Muscle of arm (tissue), 1 donor: ENCODE measurements at regions not wholly inside any gene's neighbourhood (a gene's known extent, or its start where the extent isn't known, plus 50 kb on each side); places are given as distances from the start of the nearest gene placed in this dataset.
A peak's percentile ranks its signal among the peaks of the same experiment; 100 is the strongest.

Experiments
- DNase-seq: peaks from one replicate; pipeline ENCODE4 v3.0.0-alpha.2; 2013

DNA sequence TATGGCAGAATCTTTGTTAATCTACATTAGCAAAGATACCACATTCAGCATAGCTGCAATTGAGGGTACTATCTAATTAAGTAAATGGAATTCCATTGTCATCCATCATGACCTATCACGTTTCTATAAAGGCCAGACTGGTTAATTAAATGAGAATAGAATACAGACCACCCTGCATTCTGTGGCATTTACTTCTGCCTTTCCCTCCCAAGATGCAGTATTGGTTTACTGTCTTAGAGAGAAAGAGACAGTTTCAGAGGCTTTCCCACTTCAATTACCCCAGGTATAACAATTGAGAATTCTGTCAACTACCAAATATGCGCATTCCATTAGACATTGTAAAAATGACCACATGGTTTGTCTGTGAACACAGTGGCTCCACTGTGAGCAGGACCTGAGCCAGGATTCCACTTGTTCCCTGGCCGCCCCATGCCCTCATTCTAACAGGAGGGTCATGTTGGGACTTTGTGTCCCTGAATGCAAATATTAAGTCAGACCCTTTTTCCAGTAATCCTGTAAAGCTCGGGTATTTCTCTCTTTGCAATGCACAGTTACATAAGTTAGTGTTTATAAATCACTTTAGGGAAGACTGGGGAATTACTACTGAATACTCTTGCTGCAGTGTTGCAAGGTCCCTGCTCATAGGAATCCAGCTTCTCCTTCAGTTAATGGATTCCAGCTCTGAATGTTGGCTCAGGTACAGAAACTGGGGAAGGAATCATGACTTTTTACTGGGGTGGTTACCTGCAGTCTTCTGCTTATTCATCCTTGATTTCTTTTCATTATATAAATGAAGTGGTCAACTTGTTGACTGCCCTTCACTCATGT lies 261.0 kb downstream of the PDGFC start:
- DNase-seq = no peak

DNA sequence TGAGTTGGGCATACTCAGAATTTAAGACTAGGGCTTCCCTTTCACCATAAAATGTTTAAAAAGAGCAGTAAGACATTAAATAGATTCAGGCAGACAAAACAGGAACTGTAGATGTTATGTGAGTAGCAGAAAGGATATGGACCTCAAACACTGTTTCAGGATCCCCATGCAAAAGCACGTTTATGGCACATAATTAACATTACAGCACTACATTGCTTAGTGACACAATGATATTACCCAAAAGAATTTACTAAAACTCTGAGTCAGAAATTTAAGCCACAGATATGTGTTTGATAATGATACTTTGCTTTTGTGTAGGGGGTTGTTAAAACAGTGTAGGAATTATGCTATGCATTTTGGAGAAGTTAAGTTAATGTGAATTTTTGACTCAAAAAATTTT lies 266.3 kb downstream of the PDGFC start:
- no peak for DNase-seq

DNA sequence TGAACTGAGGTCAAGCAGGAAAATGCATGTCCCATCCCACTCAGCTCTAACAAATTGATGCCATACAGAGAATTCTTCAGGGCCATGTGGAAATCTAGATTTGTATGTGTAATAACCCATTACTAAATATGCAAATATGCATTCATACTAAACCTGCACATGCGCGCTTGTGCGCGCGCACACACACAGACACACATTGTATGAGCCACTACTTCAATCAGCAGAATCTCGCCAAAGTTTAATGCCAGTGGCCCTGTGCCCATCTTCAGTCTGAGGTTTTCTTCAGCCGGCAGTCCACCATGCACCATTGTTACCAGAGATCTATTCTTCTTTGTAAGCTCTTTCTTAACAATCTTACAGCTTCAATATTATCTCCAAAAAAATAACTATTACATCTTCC lies 276.4 kb downstream of the PDGFC start:
- no peak for DNase-seq

- DNase-seq = no peak
These were observed 277.2 kb downstream of the PDGFC start for GRCh38 chr4:156694413-156694812.

GRCh38 chr4:156693557-156693956 lies 278.0 kb downstream of the PDGFC start:
- no peak for DNase-seq

DNA sequence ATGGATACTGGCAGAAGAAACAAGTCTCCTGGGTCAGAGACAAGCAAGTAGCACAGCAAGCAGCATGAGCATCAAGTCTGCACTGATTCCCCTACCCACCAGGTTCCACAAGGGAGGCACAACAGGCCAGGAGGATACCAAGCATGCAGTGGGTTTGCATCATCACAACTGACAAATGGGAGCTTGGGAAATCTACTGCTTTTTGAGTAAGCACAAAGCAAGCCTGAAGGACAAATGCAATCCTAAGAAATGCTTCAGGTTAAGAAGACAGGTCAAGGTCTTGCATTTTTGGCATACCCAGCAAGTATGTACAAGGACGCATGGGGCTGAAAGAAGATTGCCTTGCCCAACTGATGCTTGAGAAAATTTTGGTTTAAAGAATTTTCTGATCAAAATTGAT lies 279.6 kb downstream of the PDGFC start:
- DNase-seq = no peak

GRCh38 chr4:156690572-156690971 lies 281.0 kb downstream of the PDGFC start:
- no peak for DNase-seq

DNA sequence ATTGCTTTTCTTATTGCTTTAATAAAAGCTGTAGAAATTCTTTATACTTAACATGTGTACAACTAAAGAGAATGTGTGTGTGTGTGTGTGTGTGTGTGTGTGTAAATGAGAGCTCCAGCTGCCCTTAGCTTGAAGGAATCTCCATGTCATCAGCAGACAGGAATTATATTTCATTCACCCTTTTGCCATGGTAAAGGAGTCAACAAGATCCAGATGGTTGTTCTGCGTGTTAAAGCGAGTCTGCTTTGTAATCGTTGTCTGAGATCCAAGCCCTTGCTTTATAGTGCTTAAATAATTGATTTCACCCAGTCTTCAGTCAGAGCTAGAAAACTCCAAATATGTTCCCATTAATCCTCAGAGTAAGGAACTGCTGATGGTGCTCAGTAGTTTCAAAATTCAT lies 285.5 kb downstream of the PDGFC start:
- peak; percentile 59 for DNase-seq

GRCh38 chr4:156685308-156685707 lies 286.3 kb downstream of the PDGFC start:
- DNase-seq = no peak

DNA sequence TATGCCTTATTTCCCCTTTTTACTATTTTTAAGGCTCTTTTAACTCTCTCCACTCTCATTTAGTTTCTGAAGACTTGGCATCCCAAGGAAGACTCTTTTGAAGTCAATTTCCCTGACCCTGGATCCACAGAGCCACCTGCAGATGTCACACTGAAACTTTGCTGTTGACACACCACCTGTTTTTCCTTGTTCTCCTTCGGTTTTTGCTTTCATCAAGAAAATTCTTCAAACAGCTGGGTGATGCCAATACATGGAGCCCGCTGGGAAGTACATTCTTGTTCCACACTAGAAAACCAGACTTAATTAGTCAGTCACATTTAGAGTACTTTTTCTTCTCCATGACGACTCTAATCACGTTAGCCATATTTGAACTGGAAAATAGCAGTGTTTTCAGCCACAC lies 293.9 kb downstream of the PDGFC start:
- no peak for DNase-seq

GRCh38 chr4:156677131-156677531 lies 294.5 kb downstream of the PDGFC start:
- no peak for DNase-seq

DNA sequence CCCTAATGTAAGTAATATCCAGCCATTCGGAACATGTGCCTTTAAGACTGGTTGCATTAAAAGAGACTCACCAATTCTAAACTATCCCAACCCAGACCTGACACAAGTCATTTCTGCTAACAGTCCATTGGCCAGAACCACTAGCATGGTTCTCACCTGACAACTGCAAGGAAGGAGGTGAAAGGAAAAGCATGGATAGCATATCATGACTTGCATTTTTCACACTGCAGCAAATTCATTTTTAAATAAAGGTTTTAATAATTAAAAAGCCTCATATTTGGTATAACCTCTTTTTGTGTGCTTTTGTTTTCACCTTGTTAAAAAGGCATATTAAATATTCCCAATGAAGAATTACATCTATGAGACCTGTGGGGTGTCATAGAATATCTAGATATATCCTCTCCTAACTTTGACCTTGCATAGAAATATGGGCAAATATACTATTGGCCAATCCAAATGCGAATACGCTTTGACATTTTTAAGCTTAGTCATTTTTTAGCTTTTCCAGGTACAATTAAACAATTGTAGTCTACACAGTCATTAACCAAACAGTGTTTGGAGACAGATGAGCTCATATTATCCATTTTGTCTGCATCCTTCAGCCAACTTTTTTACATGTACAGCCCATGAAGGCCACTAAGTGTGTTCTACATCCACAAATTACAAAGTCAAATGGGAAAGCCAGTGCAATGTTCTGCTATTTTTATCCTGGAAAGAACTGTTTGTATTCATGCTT lies 295.3 kb downstream of the PDGFC start:
- DNase-seq = no peak

- DNase-seq = no peak
These were observed 298.1 kb downstream of the PDGFC start for GRCh38 chr4:156673483-156673882.

GRCh38 chr4:156672492-156673305 lies 298.9 kb downstream of the PDGFC start:
- no peak for DNase-seq

DNA sequence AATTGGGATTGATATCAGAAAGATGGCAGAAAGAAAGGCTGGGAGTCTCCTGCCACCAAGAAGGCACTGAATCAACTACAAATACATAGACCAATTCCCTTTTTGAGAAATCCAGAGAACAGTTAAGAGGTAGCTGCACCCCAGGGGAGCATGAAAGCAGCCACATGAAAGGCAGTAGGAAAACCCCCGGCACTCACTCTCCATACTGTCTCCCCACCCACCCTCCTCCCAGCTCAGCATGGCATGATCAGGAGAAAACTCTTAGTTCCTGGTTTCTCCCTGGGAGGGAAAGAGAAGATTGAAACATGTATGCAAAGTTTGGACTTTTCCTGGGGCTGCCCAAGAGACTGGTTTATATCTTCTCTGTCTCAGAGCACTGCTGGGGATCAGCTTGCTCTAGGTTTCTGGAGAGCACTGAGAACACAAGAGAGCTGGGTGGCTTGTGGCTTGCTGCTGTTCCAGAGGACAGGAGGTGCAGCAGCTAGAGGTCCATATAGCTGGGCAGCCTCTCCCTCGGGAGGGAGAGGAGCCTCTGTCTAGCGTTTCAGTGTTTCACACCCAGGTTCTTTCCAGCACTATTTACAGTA lies 305.7 kb downstream of the PDGFC start:
- DNase-seq = no peak

DNA sequence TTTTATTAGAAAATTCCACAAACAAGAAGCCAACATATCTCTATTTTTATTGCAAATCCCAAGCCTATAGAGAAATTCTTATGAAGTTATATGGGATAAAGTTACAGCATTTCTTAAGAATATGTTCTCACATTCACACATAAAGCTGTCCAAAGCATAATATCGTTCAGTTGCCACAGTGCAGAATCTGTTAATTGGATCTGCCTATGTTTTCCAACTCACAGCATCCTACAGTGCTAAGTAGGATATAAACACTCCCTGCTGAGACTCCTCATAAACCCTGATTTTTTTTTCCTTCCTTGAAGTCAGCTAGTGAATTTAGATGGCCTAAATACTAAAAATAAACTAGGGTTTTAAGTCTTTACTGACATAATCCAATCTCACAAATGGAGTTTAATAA lies 307.9 kb downstream of the PDGFC start:
- DNase-seq = no peak

DNA sequence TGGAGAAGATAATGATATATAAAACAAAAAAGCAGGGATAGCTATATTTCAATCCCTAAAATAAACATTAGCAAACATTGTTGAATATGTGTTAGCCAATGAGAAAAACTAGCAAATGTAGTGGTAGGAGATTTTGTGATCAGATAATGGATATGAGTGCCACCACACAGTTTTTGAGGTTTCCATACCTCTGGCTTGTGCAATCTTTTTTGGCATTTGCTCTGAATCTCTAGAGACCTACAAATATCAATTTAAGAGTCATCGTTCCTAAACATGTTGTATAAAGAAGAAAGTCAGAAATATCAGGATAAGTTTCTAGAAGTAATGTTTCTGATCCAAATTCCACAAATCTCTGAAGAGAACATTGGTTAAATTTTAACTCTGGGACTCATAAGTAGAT lies 308.7 kb downstream of the PDGFC start:
- DNase-seq = no peak

GRCh38 chr4:156661555-156661954 lies 310.0 kb downstream of the PDGFC start:
- DNase-seq = no peak

- no peak for DNase-seq
These were observed 311.1 kb downstream of the PDGFC start for GRCh38 chr4:156660465-156660864.

- DNase-seq = no peak
These were observed 311.6 kb downstream of the PDGFC start for GRCh38 chr4:156659983-156660382.

- no peak for DNase-seq
These were observed 312.0 kb downstream of the PDGFC start for GRCh38 chr4:156659570-156659969.

DNA sequence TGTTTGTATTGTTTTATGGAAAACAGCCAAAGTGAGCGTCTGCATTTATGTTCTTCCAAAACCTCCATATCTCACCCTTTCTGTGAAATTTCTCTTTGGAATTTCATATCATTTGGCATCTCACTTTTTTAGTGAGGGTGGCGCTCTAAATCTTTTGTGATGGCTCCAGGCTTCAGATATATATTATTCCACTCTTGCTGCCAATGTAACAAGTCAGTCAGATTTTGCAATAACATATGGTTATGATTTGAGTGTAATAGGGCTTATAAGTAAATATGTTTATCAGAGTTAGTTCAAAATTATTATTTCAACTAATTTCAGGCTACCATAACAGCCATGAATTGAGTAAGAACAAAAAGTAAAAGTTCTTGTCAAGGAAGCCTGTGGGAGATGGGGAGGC lies 314.7 kb downstream of the PDGFC start:
- DNase-seq = no peak
